ENCODE measurements at regions not wholly inside any gene's neighbourhood (a gene's known extent, or its start where the extent isn't known, plus 50 kb on each side); places are given as distances from the start of the nearest gene placed in this dataset.

- in situ Hi-C loops (cut with MboI): loop anchor here (25.0 kb wide), 1 partner anchor 1347 kb away; no protein-coding TSS in a partner anchor
- peak overlapping the region; percentile 70 for H3K4me3 ChIP-seq
- 2 to 5% methylated on average over 6 of the region's 6 CpGs for WGBS, 2 experiments (ENCODE audit: low coverage in 1 of 2, low lambda C conversion rate in 2 of 2, missing lambda C conversion rate in 2 of 2)
Measured at GRCh38 chr7:84490661-84491060, 296.1 kb upstream of the SEMA3A start.

DNA sequence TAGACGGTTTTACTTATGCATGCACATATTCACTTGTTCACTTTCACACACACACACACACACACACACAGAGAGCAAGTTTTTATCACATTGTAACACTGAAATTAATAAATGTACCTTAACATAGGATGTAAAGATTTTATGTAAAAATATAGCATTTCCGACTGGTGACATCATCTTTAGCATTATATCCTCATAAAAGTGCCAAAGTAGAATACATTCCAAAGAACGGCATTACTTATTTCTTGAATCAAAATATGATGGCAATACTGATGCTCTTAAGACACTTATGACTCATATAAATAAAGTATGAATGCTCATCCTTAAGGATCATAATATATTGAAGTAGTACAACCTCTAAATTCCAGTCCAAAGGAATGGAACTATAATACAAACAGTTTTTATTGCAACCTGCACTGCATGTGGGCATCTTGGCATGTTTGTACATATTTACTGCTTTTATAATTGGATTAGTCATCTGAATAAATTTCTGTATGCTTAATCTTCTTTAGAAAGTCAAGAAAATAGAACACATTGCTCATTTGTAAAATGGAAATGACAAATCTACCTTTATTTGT, 290.0 kb upstream of the SEMA3A start:
- whole genome bisulfite sequencing, 2 experiments (ENCODE audit: low coverage in 1 of 2, low lambda C conversion rate in 2 of 2, missing lambda C conversion rate in 2 of 2): 65 to 69% methylated on average over 3 of the region's 3 CpGs
- peak; percentile 28 for DNase-seq
- Histone ChIP-seq H3K27me3 (replicated peaks; ENCODE audit: insufficient read depth) (no peaks in the 10 kb centered on the region), H3K4me2 (ENCODE audit: unreplicated experiment) (no peak overlapping the region), H3K9me2 (ENCODE audit: insufficient read depth) (no peaks in the 10 kb centered on the region), H3K9me3 (ENCODE audit: low read depth) (no peaks in the 10 kb centered on the region), H3K4me1 (ENCODE audit: insufficient read depth) (peaks cover 6% of the 10 kb centered on the region; the same call in 1 of the 2 replicates), H3F3A (ENCODE audit: insufficient read depth) (no peaks in the 10 kb centered on the region; the same call in 1 of the 2 replicates), H3K27ac (no peak overlapping the region), H3K79me2 (ENCODE audit: insufficient read depth) (0 out of 2 replicates have a peak, but pooled peaks cover 3% of the 10 kb centered on the region), H3K36me3 (ENCODE audit: low read depth) (no peaks in the 10 kb centered on the region), H2AFZ (no peak overlapping the region), H3K4me3 (no peak overlapping the region), H3K9ac (no peak overlapping the region), H4K20me1 (ENCODE audit: insufficient read depth) (no peaks in the 10 kb centered on the region)
- TF ChIP-seq EZH2 (IDR thresholded peaks at IDR 0.05; ENCODE audit: insufficient read depth, poor library complexity, severe bottlenecking) (no peak), EZH2phosphoT487 (IDR thresholded peaks at IDR 0.05; ENCODE audit: insufficient read depth, low read depth) (no peak)
- in situ Hi-C loops (cut with MboI): loop anchor here (5.0 to 25.0 kb wide), 2 partner anchors 533 to 1353 kb away; no protein-coding TSS in a partner anchor

More at GRCh38 chr7:84490661-84491060, 296.1 kb upstream of the SEMA3A start:
- Histone ChIP-seq H3K27ac (no peak overlapping the region), H3K4me2 (ENCODE audit: unreplicated experiment) (peak overlapping the region; percentile 82), H3K27me3 (replicated peaks; ENCODE audit: insufficient read depth) (no peaks in the 10 kb centered on the region), H3K9ac (peak overlapping the region; percentile 46), H3K9me2 (ENCODE audit: insufficient read depth) (no peaks in the 10 kb centered on the region), H2AFZ (peak overlapping the region; percentile 65), H4K20me1 (ENCODE audit: insufficient read depth) (no peaks in the 10 kb centered on the region), H3K36me3 (ENCODE audit: low read depth) (no peaks in the 10 kb centered on the region), H3K9me3 (ENCODE audit: low read depth) (no peaks in the 10 kb centered on the region), H3K79me2 (ENCODE audit: insufficient read depth) (0 out of 2 replicates have a peak, but pooled peaks cover 3% of the 10 kb centered on the region), H3F3A (ENCODE audit: insufficient read depth) (no peaks in the 10 kb centered on the region), H3K4me1 (ENCODE audit: insufficient read depth) (peaks cover 30% of the 10 kb centered on the region)
- DNase-seq: peak; percentile 90
- no peak for TF ChIP-seq EZH2 (IDR thresholded peaks at IDR 0.05; ENCODE audit: insufficient read depth, poor library complexity, severe bottlenecking)
- TF ChIP-seq EZH2phosphoT487 (IDR thresholded peaks at IDR 0.05; ENCODE audit: insufficient read depth, low read depth): no peak

DNA sequence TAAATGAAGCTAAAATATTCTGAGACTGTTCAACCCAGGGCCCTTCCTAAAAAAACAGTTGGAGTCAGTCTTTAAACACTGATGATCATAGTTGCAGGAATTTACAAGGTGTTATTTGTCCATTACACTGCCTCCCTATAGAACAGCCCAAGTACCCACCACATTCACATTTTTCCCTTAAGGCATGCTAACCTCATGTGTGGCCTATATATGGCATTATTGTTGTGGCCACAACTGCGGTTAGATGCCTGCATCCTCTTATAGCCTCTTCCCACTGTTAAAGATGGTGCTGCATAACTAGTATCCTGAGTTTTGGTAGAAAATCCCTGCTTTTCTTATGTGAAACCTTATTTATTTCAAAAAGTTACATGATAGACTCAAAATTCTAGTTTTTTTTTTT, 287.9 kb upstream of the SEMA3A start:
- 95 to 96% methylated on average over 1 of the region's 1 CpG for WGBS, 2 experiments (ENCODE audit: low coverage in 1 of 2, low lambda C conversion rate in 2 of 2, missing lambda C conversion rate in 2 of 2)
- in situ Hi-C loops (cut with MboI): loop anchor here (25.0 kb wide), 1 partner anchor 1355 kb away; no protein-coding TSS in a partner anchor
- no peaks in the 10 kb centered on the region; the same call in 1 of the 2 replicates for H3F3A ChIP-seq (ENCODE audit: insufficient read depth)
- H3K79me2 ChIP-seq (ENCODE audit: insufficient read depth): no peaks in the 10 kb centered on the region
- H3K9me3 ChIP-seq (ENCODE audit: low read depth): no peaks in the 10 kb centered on the region
- no peak overlapping the region for H3K9ac ChIP-seq
- H3K4me2 ChIP-seq (ENCODE audit: unreplicated experiment): no peak overlapping the region
- TF ChIP-seq EZH2phosphoT487 (IDR thresholded peaks at IDR 0.05; ENCODE audit: insufficient read depth, low read depth) (no peak), EZH2 (IDR thresholded peaks at IDR 0.05; ENCODE audit: insufficient read depth, poor library complexity, severe bottlenecking) (no peak)
- H4K20me1 ChIP-seq (ENCODE audit: insufficient read depth): no peaks in the 10 kb centered on the region
- H3K36me3 ChIP-seq (ENCODE audit: low read depth): no peaks in the 10 kb centered on the region
- peaks cover 6% of the 10 kb centered on the region; the same call in 1 of the 2 replicates for H3K4me1 ChIP-seq (ENCODE audit: insufficient read depth)
- H3K9me2 ChIP-seq (ENCODE audit: insufficient read depth): no peaks in the 10 kb centered on the region
- no peak overlapping the region for H3K4me3 ChIP-seq
- H3K27ac ChIP-seq: no peak overlapping the region
- no peaks in the 10 kb centered on the region for H3K27me3 ChIP-seq (replicated peaks; ENCODE audit: insufficient read depth)
- DNase-seq: no peak
- no peak overlapping the region for H2AFZ ChIP-seq

- H3K27me3 ChIP-seq (replicated peaks; ENCODE audit: insufficient read depth): no peaks in the 10 kb centered on the region
- WGBS, 2 experiments (ENCODE audit: low coverage in 1 of 2, low lambda C conversion rate in 2 of 2, missing lambda C conversion rate in 2 of 2): 91 to 93% methylated on average over 1 of the region's 1 CpG
- in situ Hi-C loops (cut with MboI): loop anchor here (25.0 kb wide), 1 partner anchor 1358 kb away; no protein-coding TSS in a partner anchor
Measured at GRCh38 chr7:84479059-84479458, 284.5 kb upstream of the SEMA3A start.

More at GRCh38 chr7:84479059-84479458, 284.5 kb upstream of the SEMA3A start:
- Histone ChIP-seq H3K4me2 (ENCODE audit: unreplicated experiment) (no peak overlapping the region), H3K36me3 (ENCODE audit: low read depth) (no peaks in the 10 kb centered on the region), H3K4me1 (ENCODE audit: insufficient read depth) (no peaks in the 10 kb centered on the region), H4K20me1 (ENCODE audit: insufficient read depth) (no peaks in the 10 kb centered on the region), H2AFZ (no peak overlapping the region), H3F3A (ENCODE audit: insufficient read depth) (no peaks in the 10 kb centered on the region), H3K9me2 (ENCODE audit: insufficient read depth) (no peaks in the 10 kb centered on the region), H3K4me3 (no peak overlapping the region), H3K9ac (no peak overlapping the region), H3K79me2 (ENCODE audit: insufficient read depth) (no peaks in the 10 kb centered on the region), H3K9me3 (ENCODE audit: low read depth) (no peaks in the 10 kb centered on the region), H3K27ac (no peak overlapping the region)
- TF ChIP-seq EZH2phosphoT487 (IDR thresholded peaks at IDR 0.05; ENCODE audit: insufficient read depth, low read depth): no peak
- no peak for TF ChIP-seq EZH2 (IDR thresholded peaks at IDR 0.05; ENCODE audit: insufficient read depth, poor library complexity, severe bottlenecking)
- DNase-seq: no peak

All from GM23248 (cell line).